ENCODE measurements at regions not wholly inside any gene's neighbourhood (a gene's known extent, or its start where the extent isn't known, plus 50 kb on each side); places are given as distances from the start of the nearest gene placed in this dataset.

GRCh38 chr6:158868890-158869825 lies 50.0 kb upstream of the EZR start:
- Histone ChIP-seq H3K9me3 (no peaks in the 10 kb centered on the region), H3K27ac (peak overlapping the region; percentile 92), H3K36me3 (no peaks in the 10 kb centered on the region), H3K4me3 (peak overlapping the region; percentile 42), H3K4me1 (peaks cover 17% of the 10 kb centered on the region), H3K27me3 (no peaks in the 10 kb centered on the region)
- TF ChIP-seq POLR2A (IDR thresholded peaks at IDR 0.05) (peak in 1 of 2 donors; percentile 4), POLR2AphosphoS5 (IDR thresholded peaks at IDR 0.05) (no peak)
- WGBS: 14% methylated on average over 31 of the region's 45 CpGs
- peak; percentile 89 for DNase-seq (ENCODE audit: low spot score in 2 of 2)
